Upper lobe of left lung (tissue), 6 donors: ENCODE measurements at regions not wholly inside any gene's neighbourhood (a gene's known extent, or its start where the extent isn't known, plus 50 kb on each side); places are given as distances from the start of the nearest gene placed in this dataset.

Source experiments
- ATAC-seq, 2 donors: fragments of 200-7000 bp; cut with Tn5 transposase; one replicate each; pipeline ENCODE4 v1.9.1; 2022; ENCODE audit warnings: mild to moderate bottlenecking in 2 of 2, moderate library complexity in 2 of 2; ENCODE audit not compliant: low FRiP score in 2 of 2
- DNase-seq, 2 donors: peaks; one replicate each; pipeline ENCODE4 v3.0.0-alpha.2; 2019 to 2020
- H3K27ac ChIP-seq, 4 donors: fragments of 200-600 bp; sonication (generic); one replicate each; pipeline ENCODE4 v1.5.1; 2016 to 2019
- H3K27me3 ChIP-seq, 4 donors: fragments of 200-600 bp; sonication (generic); one replicate each; pipeline ENCODE4 v1.5.1; 2017 to 2019
- H3K36me3 ChIP-seq, 4 donors: fragments of 200-600 bp; sonication (generic); one replicate each; pipeline ENCODE4 v1.5.1; 2016 to 2019
- H3K4me1 ChIP-seq, 4 donors: fragments of 200-600 bp; sonication (generic); one replicate each; pipeline ENCODE4 v1.5.1; 2018 to 2019
- H3K4me3 ChIP-seq, 4 donors: fragments of 200-600 bp; sonication (generic); one replicate each; pipeline ENCODE4 v1.5.1; 2017 to 2019; ENCODE audit warnings: mild to moderate bottlenecking in 2 of 4, moderate library complexity in 1 of 4
- H3K9me3 ChIP-seq, 4 donors: fragments of 200-600 bp; sonication (generic); one replicate each; pipeline ENCODE4 v1.5.1; 2018 to 2019
- EP300 ChIP-seq, 4 donors: sonication (generic); formaldehyde crosslinking; IDR thresholded peaks; one replicate each; pipeline ENCODE4 v1.5.1; 2017; ENCODE audit warnings: antibody characterized with exemption in 4 of 4, control low read depth in 2 of 4
- POLR2A ChIP-seq, 4 donors: fragments of 450-650 bp; IDR thresholded peaks; one replicate each; pipeline ENCODE4 v1.5.1; 2016 to 2017; ENCODE audit warnings: antibody characterized with exemption in 4 of 4, mild to moderate bottlenecking in 2 of 4
- POLR2AphosphoS5 ChIP-seq, 2 donors: sonication (generic); formaldehyde crosslinking; IDR thresholded peaks; one replicate each; pipeline ENCODE4 v1.5.1; 2017; ENCODE audit warnings: antibody characterized with exemption in 2 of 2
- WGBS, 2 donors: methylation state at CpG; one replicate each; pipeline ENCODE4 v1.1.5; 2017 to 2018; 5-methylcytosine and 5-hydroxymethylcytosine counted together
- TF ChIP-seq, protein P1 (sequence below), 6 experiments: fragments of 450-650 bp in 4 of 6; fragments of 200-600 bp in 2 of 6; sonication (generic) in 2 of 6; IDR thresholded peaks; one replicate each; pipeline ENCODE4 v1.5.1; 2016 to 2019; ENCODE audit warnings: antibody characterized with exemption in 6 of 6
- donor health status: DM: no; HTN: no; CAD: no; lungs with moderate emphysema.
- donor health status: DM: no; HTN: yes; CAD: no; lungs with severe emphysema.

DNA sequence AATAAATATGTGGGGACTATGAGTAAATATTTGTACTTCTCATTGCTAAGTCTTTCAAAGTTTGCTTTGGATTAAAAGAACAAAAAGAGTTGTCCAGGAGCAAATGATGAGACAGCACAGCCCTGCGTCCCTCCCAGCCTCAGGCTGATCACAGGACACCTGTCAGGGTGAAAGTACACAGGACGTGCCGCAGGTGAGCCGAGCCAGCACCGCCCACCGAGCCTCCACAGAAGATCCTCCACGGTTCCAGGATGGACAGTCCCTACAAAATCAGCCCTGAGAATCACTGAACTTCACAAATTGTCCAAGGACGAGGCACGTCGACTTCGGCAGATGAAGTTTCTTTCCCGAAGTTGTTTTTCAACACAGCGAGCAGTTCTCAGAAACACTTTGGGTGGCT lies 661.5 kb downstream of the BRD1 start:
- DNase-seq (peak in 1 of 2 donors; percentile 42), ATAC-seq (no peak)
- 78 to 81% methylated on average over 13 of the region's 13 CpGs for WGBS, 2 donors
- no peak overlapping the region for H3K27ac ChIP-seq
- no peaks in the 10 kb centered on the region for H3K9me3 ChIP-seq
- no peaks in the 10 kb centered on the region for H3K4me1 ChIP-seq
- no peaks in the 10 kb centered on the region for H3K36me3 ChIP-seq
- H3K27me3 ChIP-seq: no peaks in the 10 kb centered on the region
- no peak for TF ChIP-seq POLR2A (IDR thresholded peaks at IDR 0.05)
- TF ChIP-seq POLR2AphosphoS5 (IDR thresholded peaks at IDR 0.05): no peak
- H3K4me3 ChIP-seq: no peak overlapping the region

DNA sequence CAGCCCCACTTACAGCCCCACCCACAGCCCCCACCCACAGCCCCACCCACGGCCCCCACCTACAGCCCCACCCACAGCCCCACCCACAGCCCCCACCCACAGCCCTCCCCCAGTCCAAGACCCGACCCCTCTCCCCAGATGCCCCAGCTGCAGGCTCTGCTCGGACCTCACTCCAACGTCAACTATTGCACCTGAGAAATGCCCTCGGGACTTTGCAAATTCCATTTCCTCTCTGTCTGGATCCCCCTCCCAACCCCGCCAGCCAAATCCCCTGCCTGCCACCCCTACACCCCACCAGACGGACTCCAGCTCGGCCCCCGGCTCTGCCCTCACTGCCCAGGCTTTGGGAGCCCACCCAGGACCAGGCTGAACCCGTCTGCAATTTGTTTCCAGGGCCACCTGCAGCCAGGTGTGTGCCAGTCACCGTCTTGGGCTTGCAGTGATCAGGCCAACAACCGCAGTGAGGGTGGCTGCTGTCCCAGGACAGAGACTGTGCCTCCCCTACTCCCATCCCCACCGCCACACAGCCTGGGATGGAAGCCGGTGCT lies 662.8 kb downstream of the BRD1 start:
- DNase-seq (peak in 1 of 2 donors; percentile 54), ATAC-seq (no peak)
- TF ChIP-seq, protein P1, sequence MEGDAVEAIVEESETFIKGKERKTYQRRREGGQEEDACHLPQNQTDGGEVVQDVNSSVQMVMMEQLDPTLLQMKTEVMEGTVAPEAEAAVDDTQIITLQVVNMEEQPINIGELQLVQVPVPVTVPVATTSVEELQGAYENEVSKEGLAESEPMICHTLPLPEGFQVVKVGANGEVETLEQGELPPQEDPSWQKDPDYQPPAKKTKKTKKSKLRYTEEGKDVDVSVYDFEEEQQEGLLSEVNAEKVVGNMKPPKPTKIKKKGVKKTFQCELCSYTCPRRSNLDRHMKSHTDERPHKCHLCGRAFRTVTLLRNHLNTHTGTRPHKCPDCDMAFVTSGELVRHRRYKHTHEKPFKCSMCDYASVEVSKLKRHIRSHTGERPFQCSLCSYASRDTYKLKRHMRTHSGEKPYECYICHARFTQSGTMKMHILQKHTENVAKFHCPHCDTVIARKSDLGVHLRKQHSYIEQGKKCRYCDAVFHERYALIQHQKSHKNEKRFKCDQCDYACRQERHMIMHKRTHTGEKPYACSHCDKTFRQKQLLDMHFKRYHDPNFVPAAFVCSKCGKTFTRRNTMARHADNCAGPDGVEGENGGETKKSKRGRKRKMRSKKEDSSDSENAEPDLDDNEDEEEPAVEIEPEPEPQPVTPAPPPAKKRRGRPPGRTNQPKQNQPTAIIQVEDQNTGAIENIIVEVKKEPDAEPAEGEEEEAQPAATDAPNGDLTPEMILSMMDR (IDR thresholded peaks at IDR 0.05): no peak
- TF ChIP-seq POLR2AphosphoS5 (IDR thresholded peaks at IDR 0.05): no peak
- TF ChIP-seq EP300 (IDR thresholded peaks at IDR 0.05): no peak
- TF ChIP-seq POLR2A (IDR thresholded peaks at IDR 0.05): no peak
- WGBS, 2 donors: 45 to 54% methylated on average over 10 to 11 of the region's 14 CpGs
- Histone ChIP-seq H3K36me3 (no peaks in the 10 kb centered on the region), H3K4me1 (no peaks in the 10 kb centered on the region), H3K9me3 (no peaks in the 10 kb centered on the region), H3K27me3 (no peaks in the 10 kb centered on the region), H3K27ac (no peak overlapping the region), H3K4me3 (no peak overlapping the region)

DNA sequence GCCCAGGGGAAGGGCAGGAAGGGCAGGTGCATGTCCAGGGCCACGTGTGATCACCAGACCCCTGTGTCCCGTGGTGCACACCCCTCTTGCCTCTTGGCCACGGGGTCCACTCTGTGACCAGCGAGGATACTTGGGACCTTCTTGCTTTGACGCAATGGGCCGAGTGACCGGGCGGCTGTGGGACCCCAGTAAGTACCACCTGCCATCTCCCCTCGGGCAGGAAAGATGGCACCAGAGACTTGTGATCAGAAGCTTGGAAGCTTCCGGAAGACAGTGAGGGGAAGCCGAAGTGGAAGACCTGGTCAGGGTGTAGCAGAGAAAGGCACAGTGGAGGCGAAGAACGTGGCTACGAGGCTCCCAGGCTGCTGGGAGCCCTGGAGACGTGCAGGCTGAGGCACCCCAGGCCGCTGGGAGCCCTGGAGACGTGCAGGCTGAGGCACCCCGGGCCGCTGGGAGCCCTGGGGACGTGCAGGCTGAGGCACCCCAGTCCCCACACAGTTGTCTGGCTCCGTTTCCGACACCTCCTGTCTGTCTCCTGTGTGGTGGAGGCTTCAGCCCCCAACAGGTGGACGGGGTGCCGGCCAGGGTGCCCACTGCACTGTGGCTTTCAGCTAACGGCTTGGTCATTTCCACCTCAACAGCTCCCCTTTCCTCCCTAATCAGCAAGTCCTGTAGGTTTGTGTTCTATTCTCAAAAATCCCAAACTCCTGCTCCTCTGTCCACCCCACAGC lies 663.5 kb downstream of the BRD1 start:
- H3K27me3 ChIP-seq: no peaks in the 10 kb centered on the region
- H3K9me3 ChIP-seq: no peaks in the 10 kb centered on the region
- H3K4me1 ChIP-seq: no peaks in the 10 kb centered on the region
- ATAC-seq (no peak), DNase-seq (no peak)
- WGBS, 2 donors: 77 to 78% methylated on average over 24 to 25 of the region's 25 CpGs
- no peaks in the 10 kb centered on the region for H3K36me3 ChIP-seq
- no peak overlapping the region for H3K27ac ChIP-seq
- TF ChIP-seq EP300 (IDR thresholded peaks at IDR 0.05): no peak
- TF ChIP-seq POLR2AphosphoS5 (IDR thresholded peaks at IDR 0.05): no peak
- TF ChIP-seq, protein P1 (IDR thresholded peaks at IDR 0.05): no peak
- TF ChIP-seq POLR2A (IDR thresholded peaks at IDR 0.05): no peak
- H3K4me3 ChIP-seq: no peak overlapping the region

DNA sequence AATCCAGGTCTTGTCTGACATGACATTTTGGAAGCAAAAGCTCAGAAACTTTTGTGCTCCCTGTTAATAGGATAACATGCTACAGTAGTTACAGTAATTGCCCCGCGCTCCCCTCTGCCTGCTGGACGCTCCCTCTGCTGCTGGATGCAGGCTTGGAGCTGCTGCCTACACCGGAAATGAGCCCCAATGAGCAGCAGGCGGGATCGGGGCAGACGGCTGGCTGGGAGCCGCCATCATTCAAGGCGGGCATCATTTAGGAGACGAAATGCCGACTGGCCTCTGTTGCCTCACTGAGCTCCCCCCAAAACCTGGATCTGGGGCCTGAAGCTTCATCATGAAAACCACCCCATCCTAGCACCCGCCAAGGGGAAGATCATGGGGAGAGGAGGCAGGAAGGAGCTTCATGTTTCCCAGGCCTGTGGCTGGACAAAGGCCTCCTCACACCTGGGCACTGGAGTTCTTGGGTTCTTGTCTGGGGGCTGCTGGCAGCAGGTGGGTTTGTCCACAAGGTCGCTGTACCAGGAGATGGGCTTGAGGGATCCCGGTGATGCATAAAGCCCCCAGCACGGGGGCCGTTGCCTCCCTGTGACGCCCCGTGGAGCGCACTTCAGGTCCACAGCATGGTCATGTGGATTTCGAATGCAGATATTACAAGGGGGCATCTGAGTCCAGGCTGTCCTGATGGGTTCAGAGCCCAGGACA lies 664.3 kb downstream of the BRD1 start:
- no peak for ATAC-seq
- Histone ChIP-seq H3K4me1 (no peaks in the 10 kb centered on the region), H3K9me3 (no peaks in the 10 kb centered on the region), H3K4me3 (no peak overlapping the region), H3K27me3 (no peaks in the 10 kb centered on the region), H3K27ac (no peak overlapping the region), H3K36me3 (no peaks in the 10 kb centered on the region)
- DNase-seq: no peak
- TF ChIP-seq, protein P1 (IDR thresholded peaks at IDR 0.05): no peak
- no peak for TF ChIP-seq POLR2AphosphoS5 (IDR thresholded peaks at IDR 0.05)
- TF ChIP-seq POLR2A (IDR thresholded peaks at IDR 0.05): no peak
- TF ChIP-seq EP300 (IDR thresholded peaks at IDR 0.05): no peak
- WGBS, 2 donors: 79 to 86% methylated on average over 16 to 18 of the region's 20 CpGs

DNA sequence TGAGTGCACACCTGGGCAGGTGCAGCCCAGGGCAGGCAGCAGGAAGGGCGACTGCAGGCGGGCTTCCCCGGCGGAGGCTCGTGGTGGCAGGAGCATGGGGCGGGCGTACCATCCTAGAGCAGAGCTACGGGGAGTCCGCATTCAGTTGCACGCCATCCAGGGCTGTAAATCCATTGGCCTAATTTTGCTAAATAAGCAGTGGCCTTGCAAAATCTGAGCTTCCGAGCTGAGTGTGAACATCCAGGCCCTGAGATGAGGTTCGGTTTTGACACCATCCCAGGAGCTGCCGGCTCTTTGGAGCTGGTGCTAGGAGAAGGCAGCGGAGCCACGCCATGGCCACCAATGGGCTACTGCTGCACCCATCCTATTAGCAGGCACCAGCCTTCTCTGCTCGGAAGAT lies 664.8 kb downstream of the BRD1 start:
- Histone ChIP-seq H3K4me3 (no peak overlapping the region), H3K36me3 (no peaks in the 10 kb centered on the region), H3K27me3 (no peaks in the 10 kb centered on the region), H3K9me3 (no peaks in the 10 kb centered on the region), H3K4me1 (no peaks in the 10 kb centered on the region), H3K27ac (no peak overlapping the region)
- WGBS, 2 donors: 93% methylated on average over 10 to 16 of the region's 16 CpGs
- ATAC-seq: no peak
- TF ChIP-seq EP300 (IDR thresholded peaks at IDR 0.05): no peak
- no peak for TF ChIP-seq POLR2AphosphoS5 (IDR thresholded peaks at IDR 0.05)
- TF ChIP-seq POLR2A (IDR thresholded peaks at IDR 0.05): no peak
- TF ChIP-seq, protein P1 (IDR thresholded peaks at IDR 0.05): no peak
- no peak for DNase-seq
